Activated CD8-positive, alpha-beta memory T cell treated with anti-CD3 and anti-CD28 coated beads for 48 hours (primary cell): ENCODE measurements at regions not wholly inside any gene's neighbourhood (a gene's known extent, or its start where the extent isn't known, plus 50 kb on each side); places are given as distances from the start of the nearest gene placed in this dataset.
"Not testable (repeated sequence)": the region's sequence is repeated elsewhere in the genome, so short reads cannot be mapped to it uniquely, and the experiment has no call there.

Experiments
- DNase-seq, 3 experiments: peaks; one replicate each; pipeline ENCODE4 v3.0.0-alpha.2; 2020; ENCODE audit warnings: low read depth in 2 of 3, low spot score in 2 of 3

DNA sequence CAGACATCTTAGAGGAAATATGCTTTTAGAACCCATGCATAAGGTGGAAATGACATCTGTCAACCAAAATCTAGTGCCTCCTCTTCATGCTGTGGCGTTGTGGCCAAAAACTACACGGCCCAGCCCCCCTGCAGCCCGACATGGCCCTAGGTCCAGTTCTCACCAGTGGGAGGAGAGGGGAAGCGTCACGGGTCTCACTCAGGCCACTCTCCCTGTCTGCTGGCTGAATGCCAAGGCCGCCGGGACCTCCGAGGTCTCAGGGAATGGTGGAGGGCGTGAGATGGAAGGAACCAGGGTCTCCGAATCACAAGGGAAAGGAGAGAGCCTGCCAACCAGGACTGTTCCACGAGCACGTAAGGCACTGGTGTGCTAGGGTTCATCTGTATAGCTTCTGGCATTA is 361.0 kb downstream of the ANAPC1 start:
- DNase-seq = no peak

DNA sequence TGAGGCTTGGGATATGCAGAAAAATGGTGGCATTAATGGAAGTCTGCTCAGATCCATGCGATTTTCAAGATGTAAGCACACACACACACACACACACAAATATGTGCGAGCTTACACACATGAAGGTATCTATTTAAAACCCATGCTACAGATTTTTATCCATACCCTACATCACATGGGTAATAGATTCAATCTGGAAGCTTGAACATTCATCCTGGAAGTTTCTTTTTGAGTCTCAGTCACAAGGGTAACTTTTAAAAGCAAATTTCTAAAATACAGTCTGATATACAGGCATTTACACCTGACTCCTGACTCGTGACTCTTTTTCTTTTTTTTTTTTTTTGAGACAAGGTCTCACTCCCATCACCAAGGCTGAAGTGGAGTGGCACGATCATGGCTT is 359.0 kb downstream of the ANAPC1 start:
- DNase-seq = not testable (repeated sequence)

GRCh38 chr2:111526041-111526639 is 357.9 kb downstream of the ANAPC1 start:
- DNase-seq = not testable (repeated sequence)

GRCh38 chr2:111527707-111528400 is 356.1 kb downstream of the ANAPC1 start:
- DNase-seq = not testable (repeated sequence)

DNA sequence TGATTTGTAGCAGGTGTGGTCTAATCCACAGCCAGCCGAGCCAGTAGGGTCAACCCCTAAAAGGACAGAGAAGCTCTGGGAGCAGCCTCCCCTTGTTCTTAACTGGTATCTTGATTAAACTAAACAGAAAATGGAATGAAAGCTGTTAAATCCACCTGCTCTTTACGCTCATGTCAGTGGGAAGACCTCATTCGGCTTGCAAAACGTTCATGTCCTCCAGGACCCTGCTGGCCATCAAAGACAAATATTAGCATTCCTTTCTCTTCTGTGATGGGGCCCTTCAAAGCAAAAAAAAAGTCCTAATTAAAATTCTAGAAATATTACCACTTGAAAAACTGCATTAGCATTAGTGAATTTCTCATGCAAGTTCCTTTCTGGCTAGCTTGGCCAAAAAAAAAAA is 355.0 kb downstream of the ANAPC1 start:
- not testable (repeated sequence) for DNase-seq

DNA sequence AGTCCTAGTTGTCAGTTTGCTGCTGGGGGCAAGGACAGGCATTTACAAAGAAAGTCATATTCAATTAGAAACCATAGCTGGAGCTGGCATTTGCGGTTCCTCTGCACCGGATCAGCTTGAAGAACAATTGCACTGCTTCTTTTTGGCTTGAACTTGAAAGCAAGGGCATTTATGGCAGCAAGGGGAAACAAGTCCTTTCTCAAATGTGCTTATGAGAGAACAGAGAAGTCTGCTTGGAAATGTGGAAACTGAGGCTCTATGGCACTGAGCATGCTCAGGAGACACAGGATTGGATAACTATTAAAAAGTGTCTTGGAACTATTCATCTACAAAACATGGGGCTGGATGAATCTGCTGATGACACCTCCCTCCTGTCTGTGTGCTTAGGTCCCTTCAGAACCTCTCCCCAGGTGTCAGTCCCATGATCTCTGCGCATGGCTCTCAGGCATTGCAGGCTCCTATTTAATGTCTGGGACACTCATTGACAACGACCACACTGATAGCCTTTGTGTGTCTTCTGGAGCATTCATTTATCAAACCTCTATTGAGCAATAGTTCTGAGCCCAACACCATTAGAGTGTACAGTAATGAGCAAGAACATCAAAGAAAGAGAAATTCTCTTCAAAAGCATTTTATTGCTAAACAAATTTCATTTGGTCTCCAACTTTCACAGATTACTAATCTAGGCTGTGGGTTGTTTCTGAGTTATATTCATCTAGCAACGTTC is 353.6 kb downstream of the ANAPC1 start:
- DNase-seq = not testable (repeated sequence)

DNA sequence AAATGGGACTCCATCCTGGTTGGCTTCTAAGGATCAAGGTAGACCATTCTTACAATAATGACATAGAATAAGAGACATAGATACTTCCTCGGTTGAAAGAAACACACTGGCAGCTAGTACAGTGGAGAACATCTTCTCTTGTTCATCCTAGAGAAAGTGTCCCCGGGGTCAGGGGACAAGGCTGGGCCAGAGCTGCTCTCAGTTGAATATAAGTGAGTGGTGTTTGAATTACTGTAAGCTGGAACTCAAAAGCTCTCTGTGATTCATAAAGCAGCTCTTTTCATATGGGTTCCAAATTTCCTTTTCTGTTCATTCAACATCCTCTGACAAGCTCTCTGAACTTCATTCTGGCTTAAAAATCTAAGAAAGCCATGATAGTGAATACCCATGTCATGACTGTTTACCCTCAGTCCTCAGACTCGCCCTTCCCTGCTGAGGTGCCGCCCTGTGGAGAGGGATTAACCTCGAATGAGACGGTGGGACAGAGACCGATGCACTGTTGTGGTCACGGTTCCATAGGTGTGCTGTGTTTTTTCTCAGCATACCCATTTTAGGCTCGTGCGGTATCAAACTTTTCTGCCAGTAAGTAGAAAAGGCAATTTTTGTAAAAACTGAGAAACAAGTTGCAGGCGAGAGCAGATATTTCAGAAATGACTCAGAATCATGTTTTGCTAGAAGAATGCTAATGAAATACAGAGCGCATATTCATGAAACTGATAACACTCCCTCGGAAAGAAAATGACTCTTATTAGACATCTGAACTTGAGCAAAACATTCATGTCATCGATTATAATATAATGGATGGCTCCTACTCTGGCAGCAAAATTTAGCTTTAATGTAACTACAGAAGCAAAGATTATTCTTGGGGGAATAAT is 351.1 kb downstream of the ANAPC1 start:
- not testable (repeated sequence) for DNase-seq

DNA sequence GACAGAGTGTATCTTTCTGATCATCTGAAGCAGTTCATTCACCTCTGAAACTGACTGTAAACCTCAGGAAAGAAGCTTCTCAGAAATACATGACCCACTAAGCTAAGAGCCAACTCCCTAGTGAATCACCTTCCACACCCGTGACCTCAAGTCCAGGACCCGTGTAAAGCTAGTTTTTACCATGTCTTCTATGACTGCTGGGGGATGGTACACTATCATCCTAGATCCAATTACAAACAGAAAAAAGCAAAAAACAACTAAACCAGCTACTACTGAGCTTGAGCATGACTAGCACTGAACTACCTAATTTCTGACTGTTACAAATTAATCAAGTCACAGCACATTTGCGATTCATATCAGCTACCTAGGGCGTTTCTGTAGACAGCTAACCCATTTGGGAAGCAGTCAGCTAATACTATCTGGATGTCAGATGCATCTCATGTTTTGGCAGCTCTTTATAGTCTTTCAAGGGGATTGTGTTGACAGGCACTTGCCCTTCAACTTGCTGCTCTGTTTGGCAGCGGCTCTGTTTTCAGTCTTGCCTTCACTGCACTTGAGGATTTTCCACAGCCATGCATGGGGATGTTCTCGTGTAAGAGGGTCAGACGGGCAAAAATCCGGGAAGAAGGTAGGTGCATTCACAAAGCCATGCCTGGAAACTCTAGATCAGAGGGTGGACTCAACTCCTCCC is 350.3 kb downstream of the ANAPC1 start:
- not testable (repeated sequence) for DNase-seq

GRCh38 chr2:111534910-111535352 is 349.1 kb downstream of the ANAPC1 start:
- DNase-seq = no peak

DNA sequence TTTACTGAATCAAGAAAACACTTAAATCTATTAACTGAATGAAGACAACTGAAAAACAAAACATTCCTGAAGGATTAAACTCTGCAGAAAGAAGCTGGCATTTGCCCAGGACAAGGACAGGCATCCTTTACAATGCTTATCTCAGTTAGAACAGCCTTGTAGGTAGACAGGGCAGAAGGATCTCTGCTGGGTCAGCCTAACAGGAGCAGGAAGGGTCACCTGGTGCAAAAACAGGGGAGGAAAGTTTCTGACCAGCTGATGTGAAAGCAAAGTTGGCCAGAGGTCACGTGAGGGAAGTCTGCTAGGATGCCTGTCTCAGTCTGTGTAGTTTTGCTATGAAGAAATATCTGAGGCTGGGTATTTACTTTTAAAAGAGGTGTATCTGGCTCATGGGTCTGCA is 348.6 kb downstream of the ANAPC1 start:
- no peak for DNase-seq

DNA sequence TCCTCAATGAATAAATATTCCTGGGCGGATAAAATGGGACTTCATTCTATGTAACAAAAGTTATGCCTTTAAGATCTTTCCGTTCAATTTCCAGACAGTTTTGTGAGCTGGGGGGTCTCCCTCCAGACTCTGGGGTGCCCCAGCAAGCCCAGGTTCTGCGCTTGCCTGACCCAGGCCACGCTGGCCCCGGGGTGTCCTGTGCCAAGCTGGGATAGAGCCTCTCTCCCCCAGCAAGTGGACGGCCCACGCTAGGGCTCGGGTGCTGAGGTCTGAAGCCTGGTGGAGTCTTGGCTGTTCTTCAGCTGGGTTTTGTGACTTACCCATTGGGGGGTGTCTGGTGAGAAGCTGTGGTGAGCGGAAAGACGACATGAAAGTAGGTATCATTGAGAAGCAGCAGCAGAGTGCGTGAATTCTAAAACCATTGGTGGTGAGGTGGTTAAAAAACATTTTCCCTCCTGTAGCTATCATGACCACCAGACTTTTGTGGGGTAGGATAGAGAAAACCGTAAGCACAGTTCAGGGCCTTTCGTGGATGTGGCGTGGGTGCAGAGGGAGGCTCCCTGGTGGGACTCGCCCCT is 346.8 kb downstream of the ANAPC1 start:
- DNase-seq = peak in 1 of 3 experiments; percentile 6

DNA sequence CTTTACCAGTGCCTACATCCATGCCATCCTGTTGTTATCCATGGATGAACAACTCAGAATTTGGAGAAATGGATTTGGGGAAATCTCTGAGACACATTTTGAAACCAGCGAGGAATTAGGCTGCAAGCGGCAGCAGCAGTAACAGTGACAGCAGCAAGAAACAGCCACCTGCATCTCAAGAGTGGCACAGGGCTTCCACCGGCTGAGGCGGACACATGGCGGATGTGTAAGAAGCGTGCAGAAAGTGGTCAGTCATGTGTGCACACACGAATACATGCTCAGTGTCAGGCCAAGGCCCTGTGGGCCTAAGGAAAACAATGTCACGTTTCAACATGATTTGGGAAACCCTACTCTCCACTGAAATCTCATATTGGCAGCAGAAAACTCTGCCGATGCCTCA is 344.0 kb downstream of the ANAPC1 start:
- DNase-seq = not testable (repeated sequence)

DNA sequence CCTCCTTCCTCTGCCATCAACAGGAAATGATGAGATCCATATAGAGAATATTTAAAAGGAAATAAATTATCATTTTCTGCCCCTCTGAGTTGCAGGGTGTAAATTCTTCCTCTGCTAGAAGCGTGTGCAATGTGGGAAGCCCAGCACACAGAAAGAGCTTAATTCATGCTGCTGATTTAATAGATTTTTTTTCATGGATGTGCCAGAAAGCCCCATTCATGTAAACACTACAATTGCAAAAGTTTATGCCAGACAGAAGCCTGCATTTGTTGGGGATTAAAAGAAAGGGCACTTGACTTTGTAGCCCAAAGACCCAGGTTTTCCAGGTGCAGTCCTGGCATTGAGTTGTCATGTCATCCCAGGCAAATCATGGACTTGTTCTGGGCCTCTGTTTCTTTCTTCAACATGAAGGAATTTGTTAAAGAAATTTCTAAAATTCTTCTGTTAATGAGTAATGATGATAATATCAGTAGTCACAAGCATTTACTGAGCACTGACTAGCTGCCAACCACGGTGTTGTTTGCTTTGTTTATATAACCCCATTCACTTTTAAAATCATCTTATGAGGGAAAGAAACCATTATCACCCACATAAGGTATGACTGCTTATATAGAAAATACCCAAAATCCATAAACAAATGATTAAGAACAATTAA is 341.7 kb downstream of the ANAPC1 start:
- DNase-seq = not testable (repeated sequence)

GRCh38 chr2:111544006-111544405 is 340.0 kb downstream of the ANAPC1 start:
- not testable (repeated sequence) for DNase-seq

DNA sequence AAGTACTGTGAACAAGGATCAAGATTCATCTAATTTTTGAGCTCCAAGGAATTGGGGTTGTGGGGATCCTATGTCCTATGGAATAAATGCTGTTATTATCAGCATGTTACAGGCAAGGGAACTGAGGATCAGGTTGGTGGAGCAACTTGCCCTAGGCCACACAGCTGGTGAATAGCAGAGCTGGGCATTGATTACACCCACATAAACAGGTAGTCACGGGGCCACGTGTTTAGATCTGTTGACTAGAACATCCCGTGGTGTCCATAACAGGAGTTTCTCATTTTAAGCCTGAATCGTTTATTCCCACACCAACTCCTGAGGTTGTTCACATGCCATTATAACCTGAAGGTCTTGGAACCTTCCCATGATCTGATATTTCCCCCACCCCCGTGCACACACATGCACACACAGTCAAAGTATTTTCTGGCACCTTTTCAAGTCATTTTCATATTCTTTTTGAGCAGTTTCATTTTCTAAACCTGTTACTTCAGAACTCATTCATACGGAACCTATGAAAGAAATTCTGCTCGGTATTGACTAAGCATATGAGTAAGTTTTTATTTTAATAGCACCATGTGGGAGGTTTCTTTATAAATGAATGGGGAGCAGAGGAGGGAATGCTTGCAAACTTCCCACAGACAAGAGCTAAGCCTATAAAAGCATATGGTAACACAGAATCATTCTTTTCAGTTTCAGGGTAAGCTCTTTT is 338.1 kb downstream of the ANAPC1 start:
- not testable (repeated sequence) for DNase-seq

DNA sequence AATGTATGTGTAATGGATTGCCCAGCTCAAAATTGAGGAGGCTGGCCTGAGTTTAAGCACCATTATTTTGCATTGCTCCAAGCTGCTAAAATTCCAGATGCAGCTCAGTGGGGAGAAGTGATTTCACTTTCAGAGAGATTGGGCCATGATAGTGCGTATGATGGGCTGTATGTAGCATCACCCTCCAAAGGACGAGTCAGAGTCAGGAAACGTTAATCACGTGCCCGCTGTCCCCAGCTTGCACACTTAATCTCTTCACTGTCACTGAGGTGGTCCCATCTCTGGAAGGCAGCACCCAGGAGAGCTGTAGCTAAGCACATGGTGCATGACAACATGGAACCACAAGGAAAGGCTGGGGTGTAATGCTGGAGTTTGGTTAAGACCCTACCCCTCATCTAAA is 337.4 kb downstream of the ANAPC1 start:
- not testable (repeated sequence) for DNase-seq

- DNase-seq = not testable (repeated sequence)
These were observed 334.8 kb downstream of the ANAPC1 start for GRCh38 chr2:111549174-111549573.

GRCh38 chr2:111551428-111551827 is 332.6 kb downstream of the ANAPC1 start:
- not testable (repeated sequence) for DNase-seq

DNA sequence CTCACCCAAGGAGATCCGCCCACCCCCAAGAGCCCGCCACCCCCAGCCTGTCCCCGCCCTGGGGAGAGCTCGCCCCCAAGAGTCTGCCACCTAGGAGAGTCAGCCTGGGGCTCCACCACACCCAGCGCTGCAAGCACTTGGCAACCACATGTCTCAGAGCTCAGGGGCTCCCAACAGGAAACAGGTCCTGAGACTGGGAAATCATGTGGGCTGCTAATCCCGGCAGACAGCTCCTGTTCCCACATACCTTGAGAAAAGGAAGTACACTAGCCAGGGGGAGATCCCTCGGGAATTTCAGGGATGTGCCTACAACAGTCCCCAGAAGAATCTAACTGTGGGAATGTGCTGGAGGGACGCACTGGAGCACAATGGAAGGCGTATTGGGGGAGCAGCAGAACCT is 331.4 kb downstream of the ANAPC1 start:
- not testable (repeated sequence) for DNase-seq
